ENCODE measurements at regions not wholly inside any gene's neighbourhood (a gene's known extent, or its start where the extent isn't known, plus 50 kb on each side); places are given as distances from the start of the nearest gene placed in this dataset.
"Not testable (repeated sequence)": the region's sequence is repeated elsewhere in the genome, so short reads cannot be mapped to it uniquely, and the experiment has no call there.

GRCh38 chr1:103344930-103345329 is 180.6 kb upstream of the RNPC3 start:
- no peak for DNase-seq

- DNase-seq, result no peak
Measured at GRCh38 chr1:103341377-103341880, 184.1 kb upstream of the RNPC3 start.

GRCh38 chr1:103337779-103338178 is 187.7 kb upstream of the RNPC3 start:
- no peak for DNase-seq

- no peak for DNase-seq
Measured at GRCh38 chr1:103336408-103336807, 189.1 kb upstream of the RNPC3 start.

- DNase-seq, result no peak
Measured at GRCh38 chr1:103333141-103333540, 192.4 kb upstream of the RNPC3 start.

- no peak for DNase-seq
Measured at GRCh38 chr1:103327054-103327719, 198.3 kb upstream of the RNPC3 start.

- DNase-seq, result no peak
Measured at GRCh38 chr1:103326595-103326994, 198.9 kb upstream of the RNPC3 start.

GRCh38 chr1:103309786-103310185 is 201.5 kb upstream of the COL11A1 start:
- no peak for DNase-seq

GRCh38 chr1:103307751-103308150 is 199.4 kb upstream of the COL11A1 start:
- no peak for DNase-seq

GRCh38 chr1:103283841-103284669 is 175.7 kb upstream of the COL11A1 start:
- DNase-seq, result no peak

GRCh38 chr1:103283371-103283770 is 175.0 kb upstream of the COL11A1 start:
- no peak for DNase-seq

GRCh38 chr1:103275725-103276124 is 167.4 kb upstream of the COL11A1 start:
- no peak for DNase-seq

GRCh38 chr1:103274886-103275285 is 166.6 kb upstream of the COL11A1 start:
- no peak for DNase-seq

GRCh38 chr1:103273106-103273505 is 164.8 kb upstream of the COL11A1 start:
- DNase-seq, result no peak

- DNase-seq, result not testable (repeated sequence)
Measured at GRCh38 chr1:103271471-103271870, 163.1 kb upstream of the COL11A1 start.

GRCh38 chr1:103267893-103268292 is 159.6 kb upstream of the COL11A1 start:
- no peak for DNase-seq

- no peak for DNase-seq
Measured at GRCh38 chr1:103267266-103267665, 158.9 kb upstream of the COL11A1 start.

GRCh38 chr1:103266036-103266435 is 157.7 kb upstream of the COL11A1 start:
- no peak for DNase-seq

GRCh38 chr1:103265551-103265950 is 157.2 kb upstream of the COL11A1 start:
- no peak for DNase-seq

- DNase-seq, result no peak
Measured at GRCh38 chr1:103259982-103260381, 151.7 kb upstream of the COL11A1 start.

- no peak for DNase-seq
Measured at GRCh38 chr1:103256490-103256889, 148.2 kb upstream of the COL11A1 start.

GRCh38 chr1:103254691-103255090 is 146.4 kb upstream of the COL11A1 start:
- DNase-seq, result no peak

- no peak for DNase-seq
Measured at GRCh38 chr1:103250441-103250861, 142.1 kb upstream of the COL11A1 start.

- DNase-seq, result no peak
Measured at GRCh38 chr1:103248417-103249102, 140.2 kb upstream of the COL11A1 start.

Data from NCI-H524 (cell line).